GM23248 (cell line): ENCODE measurements at regions not wholly inside any gene's neighbourhood (a gene's known extent, or its start where the extent isn't known, plus 50 kb on each side); places are given as distances from the start of the nearest gene placed in this dataset.

Source experiments
- EZH2 ChIP-seq: fragments of 200-600 bp; sonication (generic); IDR thresholded peaks from 2 replicates; pipeline ENCODE4 v1.6.1; 2018; ENCODE audit warnings: antibody characterized with exemption, mild to moderate bottlenecking; ENCODE audit not compliant: insufficient read depth, poor library complexity, severe bottlenecking
- EZH2phosphoT487 ChIP-seq: fragments of 200-600 bp; sonication (generic); IDR thresholded peaks from 2 replicates; pipeline ENCODE4 v1.6.1; 2018; ENCODE audit warnings: antibody characterized with exemption, moderate library complexity, mild to moderate bottlenecking, low read depth; ENCODE audit not compliant: insufficient read depth

DNA sequence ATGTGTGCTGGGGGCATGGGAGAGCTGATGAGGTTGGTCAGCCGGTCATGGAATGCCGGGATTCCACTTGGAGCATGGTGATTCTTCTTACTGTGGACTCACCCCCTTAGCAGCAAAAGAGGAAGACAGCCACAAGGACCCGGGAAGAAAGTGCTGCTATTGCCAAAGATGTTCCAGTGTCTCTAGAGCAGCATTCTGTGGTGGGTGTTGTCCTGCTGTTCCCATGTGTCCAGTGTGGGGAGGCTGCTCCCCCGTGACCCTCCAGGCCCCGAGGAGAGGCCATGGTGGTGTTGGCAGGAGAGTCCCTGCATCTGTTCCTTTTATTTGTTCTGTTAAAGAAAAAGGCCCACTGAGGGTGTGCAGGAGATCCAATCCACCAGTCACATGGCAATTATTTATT, 499.4 kb downstream of the RPS24 start:
- TF ChIP-seq EZH2 = no peak
- TF ChIP-seq EZH2phosphoT487 = no peak
